ENCODE measurements at regions not wholly inside any gene's neighbourhood (a gene's known extent, or its start where the extent isn't known, plus 50 kb on each side); places are given as distances from the start of the nearest gene placed in this dataset.

- no peak for TF ChIP-seq CTCF (IDR thresholded peaks at IDR 0.05; ENCODE audit: low read depth, low read length)
- TF ChIP-seq POLR2A (IDR thresholded peaks at IDR 0.05; ENCODE audit: extremely low read depth, insufficient read length) = no peak
Observed at GRCh38 chr2:120821446-120822160, 85.9 kb downstream of the GLI2 start.

All from NB4 (cell line).